ENCODE measurements at regions not wholly inside any gene's neighbourhood (a gene's known extent, or its start where the extent isn't known, plus 50 kb on each side); places are given as distances from the start of the nearest gene placed in this dataset.

GRCh38 chr20:51154708-51155690 lies 132.1 kb upstream of the KCNG1 start:
- Histone ChIP-seq H3K4me3 (ENCODE audit: low read length) (no peak overlapping the region), H3K27ac (ENCODE audit: low read depth, low read length) (no peak overlapping the region), H3K9me3 (ENCODE audit: control insufficient read depth, low read length) (no peaks in the 10 kb centered on the region), H3K9ac (ENCODE audit: extremely low read depth, low read length, poor library complexity, severe bottlenecking) (no peak overlapping the region), H3K4me1 (ENCODE audit: control insufficient read depth, insufficient read depth, low read length) (peaks cover 12% of the 10 kb centered on the region), H3K27me3 (ENCODE audit: control insufficient read depth, insufficient read depth, low read length, poor library complexity, severe bottlenecking) (no peaks in the 10 kb centered on the region), H3K36me3 (ENCODE audit: control insufficient read depth, insufficient read depth, low read length) (no peaks in the 10 kb centered on the region)
- no peak for DNase-seq
- Mint-ChIP-seq H3K27me3 (ENCODE audit: insufficient read depth) (no peaks in the 10 kb centered on the region), H3K9me3 (no peaks in the 10 kb centered on the region), H3K4me3 (no peak overlapping the region), H3K4me1 (peaks cover 28% of the 10 kb centered on the region), H3K27ac (no peak overlapping the region), H3K36me3 (ENCODE audit: low read depth) (no peaks in the 10 kb centered on the region)
- TF ChIP-seq CTCF (conservative IDR thresholded peaks at IDR 0.05), result no peak
- WGBS, 2 experiments (ENCODE audit: insufficient coverage in 1 of 2, insufficient read length in 1 of 2), result 90 to 96% methylated on average over 9 to 19 of the region's 19 CpGs

GRCh38 chr20:51153867-51154707 lies 131.2 kb upstream of the KCNG1 start:
- H3K9me3 Mint-ChIP-seq, result no peaks in the 10 kb centered on the region
- no peaks in the 10 kb centered on the region for H3K36me3 Mint-ChIP-seq (ENCODE audit: low read depth)
- H3K27ac Mint-ChIP-seq, result no peak overlapping the region
- Histone ChIP-seq H3K4me3 (ENCODE audit: low read length) (no peak overlapping the region), H3K9me3 (ENCODE audit: control insufficient read depth, low read length) (no peaks in the 10 kb centered on the region), H3K27ac (ENCODE audit: low read depth, low read length) (no peak overlapping the region), H3K36me3 (ENCODE audit: control insufficient read depth, insufficient read depth, low read length) (no peaks in the 10 kb centered on the region), H3K27me3 (ENCODE audit: control insufficient read depth, insufficient read depth, low read length, poor library complexity, severe bottlenecking) (no peaks in the 10 kb centered on the region), H3K4me1 (ENCODE audit: control insufficient read depth, insufficient read depth, low read length) (peaks cover 11% of the 10 kb centered on the region), H3K9ac (ENCODE audit: extremely low read depth, low read length, poor library complexity, severe bottlenecking) (no peak overlapping the region)
- peaks cover 21% of the 10 kb centered on the region for H3K4me1 Mint-ChIP-seq
- DNase-seq, result no peak
- TF ChIP-seq CTCF (conservative IDR thresholded peaks at IDR 0.05), result no peak
- no peak overlapping the region for H3K4me3 Mint-ChIP-seq
- no peaks in the 10 kb centered on the region for H3K27me3 Mint-ChIP-seq (ENCODE audit: insufficient read depth)
- 87 to 92% methylated on average over 2 to 6 of the region's 6 CpGs for WGBS, 2 experiments (ENCODE audit: insufficient coverage in 1 of 2, insufficient read length in 1 of 2)

- H3K4me3 ChIP-seq (ENCODE audit: low read length), result no peak overlapping the region
- H3K4me1 ChIP-seq (ENCODE audit: control insufficient read depth, insufficient read depth, low read length), result no peaks in the 10 kb centered on the region
- TF ChIP-seq CTCF (conservative IDR thresholded peaks at IDR 0.05), result no peak
- H3K27ac ChIP-seq (ENCODE audit: low read depth, low read length), result no peak overlapping the region
- H3K36me3 Mint-ChIP-seq (ENCODE audit: low read depth), result peaks cover 7% of the 10 kb centered on the region
- H3K27me3 ChIP-seq (ENCODE audit: control insufficient read depth, insufficient read depth, low read length, poor library complexity, severe bottlenecking), result no peaks in the 10 kb centered on the region
- no peak for DNase-seq
- H3K36me3 ChIP-seq (ENCODE audit: control insufficient read depth, insufficient read depth, low read length), result no peaks in the 10 kb centered on the region
- H3K9ac ChIP-seq (ENCODE audit: extremely low read depth, low read length, poor library complexity, severe bottlenecking), result no peak overlapping the region
- peaks cover 9% of the 10 kb centered on the region for H3K4me1 Mint-ChIP-seq
- H3K9me3 ChIP-seq (ENCODE audit: control insufficient read depth, low read length), result peaks cover 16% of the 10 kb centered on the region
- peaks cover 17% of the 10 kb centered on the region for H3K9me3 Mint-ChIP-seq
- no CpG with 5 or more reads among the region's 2 CpGs for WGBS, 2 experiments (ENCODE audit: insufficient coverage in 1 of 2, insufficient read length in 1 of 2)
- H3K27me3 Mint-ChIP-seq (ENCODE audit: insufficient read depth), result no peaks in the 10 kb centered on the region
- no peak overlapping the region for H3K27ac Mint-ChIP-seq
- H3K4me3 Mint-ChIP-seq, result no peak overlapping the region
These were observed 126.0 kb upstream of the KCNG1 start for GRCh38 chr20:51148941-51149340.

All from endodermal cell (in vitro differentiated cells).